ENCODE measurements at regions not wholly inside any gene's neighbourhood (a gene's known extent, or its start where the extent isn't known, plus 50 kb on each side); places are given as distances from the start of the nearest gene placed in this dataset.

- DNase-seq (ENCODE audit: low read depth), result no peak
- no peak overlapping the region for H3K4me3 ChIP-seq (ENCODE audit: low read length)
- TF ChIP-seq, protein P1, sequence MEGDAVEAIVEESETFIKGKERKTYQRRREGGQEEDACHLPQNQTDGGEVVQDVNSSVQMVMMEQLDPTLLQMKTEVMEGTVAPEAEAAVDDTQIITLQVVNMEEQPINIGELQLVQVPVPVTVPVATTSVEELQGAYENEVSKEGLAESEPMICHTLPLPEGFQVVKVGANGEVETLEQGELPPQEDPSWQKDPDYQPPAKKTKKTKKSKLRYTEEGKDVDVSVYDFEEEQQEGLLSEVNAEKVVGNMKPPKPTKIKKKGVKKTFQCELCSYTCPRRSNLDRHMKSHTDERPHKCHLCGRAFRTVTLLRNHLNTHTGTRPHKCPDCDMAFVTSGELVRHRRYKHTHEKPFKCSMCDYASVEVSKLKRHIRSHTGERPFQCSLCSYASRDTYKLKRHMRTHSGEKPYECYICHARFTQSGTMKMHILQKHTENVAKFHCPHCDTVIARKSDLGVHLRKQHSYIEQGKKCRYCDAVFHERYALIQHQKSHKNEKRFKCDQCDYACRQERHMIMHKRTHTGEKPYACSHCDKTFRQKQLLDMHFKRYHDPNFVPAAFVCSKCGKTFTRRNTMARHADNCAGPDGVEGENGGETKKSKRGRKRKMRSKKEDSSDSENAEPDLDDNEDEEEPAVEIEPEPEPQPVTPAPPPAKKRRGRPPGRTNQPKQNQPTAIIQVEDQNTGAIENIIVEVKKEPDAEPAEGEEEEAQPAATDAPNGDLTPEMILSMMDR (conservative IDR thresholded peaks at IDR 0.05; ENCODE audit: low read depth, low read length), result no peak
Observed at GRCh38 chr6:170180671-170181337, 110.1 kb downstream of the DLL1 start.

GRCh38 chr6:170179616-170180324, 111.1 kb downstream of the DLL1 start:
- no peak for DNase-seq (ENCODE audit: low read depth)
- no peak overlapping the region for H3K4me3 ChIP-seq (ENCODE audit: low read length)
- TF ChIP-seq, protein P1 (conservative IDR thresholded peaks at IDR 0.05; ENCODE audit: low read depth, low read length), result no peak

GRCh38 chr6:170178561-170179477, 112.1 kb downstream of the DLL1 start:
- H3K4me3 ChIP-seq (ENCODE audit: low read length), result no peak overlapping the region
- TF ChIP-seq, protein P1 (conservative IDR thresholded peaks at IDR 0.05; ENCODE audit: low read depth, low read length), result no peak
- peak; percentile 27 for DNase-seq (ENCODE audit: low read depth)

GRCh38 chr6:170177772-170178560, 112.9 kb downstream of the DLL1 start:
- no peak overlapping the region for H3K4me3 ChIP-seq (ENCODE audit: low read length)
- TF ChIP-seq, protein P1 (conservative IDR thresholded peaks at IDR 0.05; ENCODE audit: low read depth, low read length), result no peak
- no peak for DNase-seq (ENCODE audit: low read depth)

DNA sequence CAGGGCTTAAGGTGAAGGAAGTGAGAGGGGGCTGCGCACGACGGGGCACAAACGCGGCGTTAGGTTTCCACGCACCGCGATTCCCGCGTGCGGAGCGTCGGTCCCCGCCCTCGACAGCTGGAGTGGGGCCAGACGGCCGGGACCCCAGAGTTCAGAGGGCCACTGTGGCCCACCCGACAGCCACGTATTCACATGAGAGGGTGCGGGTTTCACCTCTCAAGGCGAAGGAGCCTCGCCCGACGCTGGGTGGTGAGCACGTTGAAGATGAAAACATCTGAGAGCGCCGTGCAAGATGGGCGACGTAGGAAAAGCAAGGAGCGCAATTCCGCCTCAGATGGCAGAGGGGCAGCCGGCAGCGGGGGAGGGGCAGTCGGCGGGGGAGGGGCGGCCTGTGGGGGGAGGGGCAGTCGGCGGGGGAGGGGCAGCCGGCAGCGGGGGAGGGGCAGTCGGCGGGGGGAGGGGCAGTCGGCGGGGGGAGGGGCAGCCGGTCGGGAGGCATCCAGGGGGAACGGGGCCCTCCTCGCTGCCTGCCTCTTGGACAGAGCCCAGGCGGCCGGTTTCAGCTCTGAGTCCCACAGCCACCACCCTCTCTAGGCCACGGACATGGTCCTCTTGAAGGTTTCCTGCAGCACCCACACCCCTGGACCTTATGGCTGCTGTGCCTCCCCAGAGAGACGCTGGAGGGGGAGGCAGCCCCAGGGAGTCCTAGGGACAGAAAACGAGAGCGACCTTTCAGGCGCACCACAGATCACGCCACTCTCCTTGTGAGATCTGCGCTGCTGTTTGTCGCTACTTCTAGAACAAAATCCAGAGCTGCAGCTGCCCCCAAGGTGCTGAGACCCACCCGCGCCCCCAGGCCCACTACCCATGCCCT, 113.7 kb downstream of the DLL1 start:
- TF ChIP-seq, protein P1 (conservative IDR thresholded peaks at IDR 0.05; ENCODE audit: low read depth, low read length), result no peak
- H3K4me3 ChIP-seq (ENCODE audit: low read length), result no peak overlapping the region
- DNase-seq (ENCODE audit: low read depth), result no peak

Data from retinal pigment epithelial cell (primary cell).